Hematopoietic multipotent progenitor cell treated with erythropoietin and hydrocortisone succinate and interleukin-3 and kit ligand, for 6 days (in vitro differentiated cells): ENCODE measurements at regions not wholly inside any gene's neighbourhood (a gene's known extent, or its start where the extent isn't known, plus 50 kb on each side); places are given as distances from the start of the nearest gene placed in this dataset.

Experiments used
- DNase-seq: peaks from one replicate; pipeline ENCODE4 v3.0.0-alpha.2; 2015

DNA sequence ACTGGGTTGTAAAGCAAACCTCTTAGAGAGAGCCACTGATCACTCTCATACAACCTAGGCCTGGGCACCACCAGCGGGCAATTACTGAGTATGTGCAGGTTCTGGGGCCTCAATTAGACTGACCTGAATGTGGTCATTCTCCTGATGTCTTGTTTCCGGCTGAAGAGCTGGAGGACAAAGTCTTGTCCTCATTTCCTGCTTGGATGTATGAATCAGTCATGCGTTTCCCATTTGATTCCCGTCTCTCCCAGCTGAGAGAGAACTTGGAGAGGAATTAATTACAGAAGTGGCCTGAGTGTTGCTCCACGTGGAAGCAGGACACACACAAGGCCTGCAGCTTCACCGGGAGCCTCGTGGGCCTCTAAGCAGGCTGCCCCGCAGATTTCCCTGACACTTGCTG lies 799.3 kb upstream of the ARGLU1 start:
- DNase-seq: no peak

DNA sequence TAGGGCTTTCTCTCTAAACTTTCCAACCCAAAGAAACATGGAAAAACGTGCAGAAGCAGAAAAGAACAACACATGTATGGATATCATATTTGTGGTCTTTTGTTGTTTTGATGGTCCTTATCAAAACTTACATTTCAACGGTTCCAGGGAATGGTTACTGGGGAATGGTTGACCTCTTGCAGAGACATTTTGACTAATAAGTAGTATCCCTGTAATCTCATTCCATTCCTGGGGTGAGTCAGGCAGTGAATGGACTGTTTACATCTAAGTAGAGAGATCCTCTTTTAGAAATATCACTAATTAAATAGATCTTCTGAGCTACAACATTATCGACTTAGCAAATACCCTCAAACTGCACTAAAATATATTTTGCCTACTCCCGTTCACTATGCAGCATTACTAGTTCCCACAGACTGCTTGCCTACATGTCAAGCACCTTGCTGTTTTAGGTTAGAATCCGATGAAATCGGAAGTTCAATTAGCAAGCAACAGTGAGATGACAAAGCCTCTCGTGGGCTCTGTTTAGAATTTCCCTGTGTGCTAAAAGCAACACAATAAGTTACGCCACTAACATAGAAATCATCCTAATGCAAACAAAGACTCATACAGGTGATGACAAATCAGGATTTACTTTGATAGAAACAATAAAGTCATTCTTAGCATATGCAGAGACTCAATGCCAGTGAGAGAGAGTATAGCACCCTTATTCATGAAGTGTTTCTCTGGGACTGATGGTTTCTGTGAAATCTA lies 797.7 kb upstream of the ARGLU1 start:
- no peak for DNase-seq

DNA sequence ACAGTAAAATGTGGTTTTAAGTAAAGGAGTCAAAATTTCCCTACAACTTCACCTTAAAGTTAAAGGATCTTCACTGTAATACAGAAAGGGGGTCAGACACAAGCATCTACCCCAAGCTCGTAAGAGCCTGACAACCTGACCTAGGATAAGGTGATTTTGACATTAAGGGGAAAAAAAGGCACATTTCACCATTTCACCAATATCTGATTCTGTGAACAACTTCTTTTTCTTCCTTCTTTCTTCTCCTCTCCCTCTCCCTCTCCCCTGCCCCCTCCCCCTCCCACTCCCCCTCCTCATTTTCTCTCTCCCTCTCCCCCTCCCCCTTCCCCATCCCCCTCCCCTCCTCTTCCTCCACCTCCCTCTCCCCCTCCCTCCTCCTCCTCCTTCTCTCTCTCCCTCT lies 796.7 kb upstream of the ARGLU1 start:
- no peak for DNase-seq

DNA sequence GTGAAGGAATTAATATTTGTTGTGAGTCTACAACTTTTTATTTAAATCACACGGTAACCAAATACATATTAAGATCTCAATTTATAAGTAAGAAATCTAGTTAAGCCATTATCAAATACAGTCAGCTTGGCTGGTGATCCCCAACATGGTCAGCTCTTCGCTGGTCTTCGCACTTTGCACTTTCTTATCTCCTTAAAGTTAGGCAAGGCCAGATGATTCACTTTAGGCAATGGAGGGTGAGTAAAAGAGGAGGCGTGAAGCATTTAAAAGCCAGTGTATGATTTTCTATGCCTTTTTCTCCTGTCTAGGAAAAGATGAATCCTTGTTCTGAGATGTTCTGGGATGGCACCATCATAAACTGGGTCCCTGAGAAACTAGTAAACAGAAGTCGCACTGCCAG lies 793.7 kb upstream of the ARGLU1 start:
- DNase-seq: no peak

DNA sequence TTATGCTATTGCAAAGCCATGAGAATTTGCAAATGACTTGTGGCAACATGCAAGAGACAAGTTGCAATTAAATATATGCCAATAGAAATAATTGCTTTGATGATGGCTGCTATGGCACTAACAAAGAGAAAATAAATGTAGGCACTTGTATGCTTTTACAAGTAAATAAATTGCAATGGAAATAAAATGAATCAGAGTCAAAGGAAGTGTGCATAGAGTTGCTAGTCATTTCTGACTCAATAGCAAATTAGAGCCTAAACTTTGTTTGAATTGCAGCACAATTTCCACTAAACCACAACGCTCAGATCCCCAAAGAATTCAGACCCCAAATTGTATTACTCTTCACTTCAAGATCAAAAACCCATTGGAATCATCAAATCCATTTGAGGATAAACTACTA lies 792.1 kb upstream of the ARGLU1 start:
- no peak for DNase-seq

DNA sequence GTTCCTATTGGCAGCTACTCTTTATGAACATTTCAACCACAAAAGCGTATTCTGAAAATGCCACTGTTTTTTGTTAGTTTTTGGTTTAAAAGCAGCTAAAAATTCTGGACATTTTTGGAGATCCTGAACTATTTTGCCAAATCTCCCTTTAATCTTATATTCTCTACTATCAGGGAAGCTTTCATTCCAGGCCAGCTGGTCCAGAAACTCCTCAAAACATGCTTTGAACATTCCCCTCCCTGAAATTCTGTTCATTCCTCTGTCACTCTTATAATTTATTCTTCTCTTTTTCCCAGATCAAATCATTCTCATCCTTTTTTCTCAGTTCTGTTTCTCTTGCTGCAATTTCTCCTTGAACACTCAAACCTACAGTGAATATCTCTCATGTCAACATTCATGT lies 790.9 kb upstream of the ARGLU1 start:
- no peak for DNase-seq

DNA sequence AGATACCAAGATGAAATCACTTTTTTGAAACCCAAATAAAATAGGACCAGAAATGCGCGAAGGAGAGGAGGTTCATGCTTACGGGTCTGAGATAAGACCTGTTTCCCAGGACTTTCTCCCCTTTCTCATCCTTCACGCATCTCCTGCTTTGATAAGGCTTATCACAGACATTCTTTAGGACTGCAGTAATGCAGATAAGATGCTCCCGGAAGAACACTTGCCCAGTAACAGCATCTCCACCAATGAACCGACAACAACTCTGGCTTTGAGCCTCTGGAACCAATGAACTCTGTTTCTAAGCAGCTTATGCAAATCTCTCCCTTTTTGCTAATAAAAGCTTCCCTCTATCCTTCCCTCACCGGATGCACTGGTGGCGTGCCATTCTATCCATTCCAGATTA lies 783.4 kb upstream of the ARGLU1 start:
- DNase-seq: no peak

DNA sequence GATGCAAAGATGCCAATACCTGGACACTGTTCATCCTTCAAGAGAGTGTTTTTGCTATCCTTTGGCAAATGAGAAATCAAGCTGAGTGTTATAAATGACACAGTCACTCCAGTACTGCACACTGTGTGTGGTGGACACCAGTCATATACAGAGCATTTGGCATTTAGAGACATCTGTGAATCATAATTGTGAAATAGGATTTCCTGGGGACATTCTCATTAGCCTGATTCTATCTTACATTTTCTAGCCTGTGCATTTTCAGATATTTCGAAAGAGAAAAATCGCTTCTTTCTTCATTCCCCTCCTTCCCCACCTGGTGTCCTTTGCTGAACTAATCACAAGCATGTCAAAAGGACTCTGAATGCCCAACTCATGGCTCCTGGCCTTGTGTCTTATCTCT lies 781.0 kb upstream of the ARGLU1 start:
- peak; percentile 15 for DNase-seq

DNA sequence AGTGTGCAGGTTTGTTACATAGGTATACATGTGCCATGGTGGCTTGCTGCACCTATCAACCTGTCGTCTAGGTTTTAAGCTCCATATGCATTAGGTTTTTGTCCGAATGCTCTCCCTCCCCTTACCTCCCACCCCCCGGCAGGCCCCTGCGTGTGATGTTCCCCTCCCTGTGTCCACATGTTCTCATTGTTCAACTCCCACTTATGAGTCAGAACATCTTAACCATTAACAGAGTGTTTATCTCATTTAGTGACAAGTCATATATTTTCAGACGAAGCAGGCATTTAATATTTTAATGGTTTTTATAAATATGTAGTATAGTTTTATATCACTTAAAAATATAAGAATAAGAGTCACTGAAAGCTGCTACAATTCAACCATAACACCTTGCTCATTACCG lies 780.5 kb upstream of the ARGLU1 start:
- DNase-seq: no peak

DNA sequence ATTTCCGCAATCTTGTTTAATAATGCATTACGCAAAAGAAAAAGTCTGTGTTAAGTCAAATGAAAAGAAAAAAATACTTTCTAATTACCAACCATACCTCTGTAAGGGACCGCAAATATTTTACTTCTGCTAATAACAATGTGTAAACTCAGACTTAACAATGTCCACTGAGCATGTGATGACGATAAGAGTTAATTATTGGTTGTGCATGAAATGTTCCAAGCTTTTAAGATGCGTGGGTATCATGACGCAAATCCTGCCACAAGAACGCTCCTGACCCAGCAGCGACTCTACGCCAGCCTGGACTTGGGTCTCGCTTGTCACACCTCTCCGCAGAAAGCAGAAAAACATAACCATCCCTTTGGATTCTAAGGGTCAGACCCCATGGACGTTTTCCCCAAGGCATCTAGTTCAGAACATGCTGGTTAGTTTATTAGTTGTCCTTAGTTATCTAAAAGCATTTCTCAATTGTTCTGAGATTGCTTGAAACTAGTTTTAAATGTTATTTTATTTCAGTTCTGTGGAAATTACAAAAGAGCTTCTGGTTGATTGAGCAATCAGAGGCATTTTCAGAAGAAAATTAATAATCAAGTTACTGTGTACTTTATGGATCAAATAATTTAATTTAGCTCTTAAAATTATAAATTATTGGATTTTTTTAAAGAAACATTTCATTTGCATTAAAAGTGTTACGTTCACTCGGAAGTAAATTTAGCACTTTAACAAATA lies 779.9 kb upstream of the ARGLU1 start:
- no peak for DNase-seq

DNA sequence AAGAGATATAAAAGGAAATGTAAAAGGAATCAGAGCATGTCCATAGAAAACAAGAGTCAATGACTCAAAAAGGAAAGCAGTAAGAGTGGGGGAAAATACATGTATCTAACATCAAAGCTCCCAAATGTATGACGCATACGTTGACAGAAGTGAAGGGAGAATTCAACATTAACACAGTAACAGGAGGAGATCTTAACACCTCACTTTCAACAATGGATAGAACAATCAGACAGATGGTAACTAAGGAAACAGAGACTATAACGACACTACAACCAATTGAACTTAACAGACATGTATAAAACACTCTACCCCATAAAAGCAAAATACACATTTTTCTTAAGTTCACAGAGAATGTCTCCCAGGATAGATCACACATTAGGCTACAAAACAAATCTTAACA lies 774.8 kb upstream of the ARGLU1 start:
- DNase-seq: no peak

DNA sequence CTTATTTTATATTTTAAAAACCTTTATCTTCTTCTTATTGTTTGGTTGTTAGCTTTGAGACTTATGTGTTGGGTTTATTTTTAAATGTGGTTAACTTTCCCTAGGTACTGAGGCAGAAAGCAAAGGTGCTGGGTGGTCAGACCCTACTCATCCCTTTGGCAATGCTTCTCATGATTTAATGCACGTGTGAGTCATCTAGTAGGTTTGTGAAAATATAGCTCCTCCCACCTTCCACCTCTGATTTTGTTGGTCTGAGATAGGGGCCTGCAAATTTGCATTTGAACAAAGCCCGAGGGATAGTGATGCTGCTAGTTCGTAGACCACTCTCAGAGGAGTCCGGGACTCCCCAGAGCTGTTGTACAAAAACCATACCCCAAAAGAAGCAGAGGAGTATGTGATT lies 771.3 kb upstream of the ARGLU1 start:
- no peak for DNase-seq

DNA sequence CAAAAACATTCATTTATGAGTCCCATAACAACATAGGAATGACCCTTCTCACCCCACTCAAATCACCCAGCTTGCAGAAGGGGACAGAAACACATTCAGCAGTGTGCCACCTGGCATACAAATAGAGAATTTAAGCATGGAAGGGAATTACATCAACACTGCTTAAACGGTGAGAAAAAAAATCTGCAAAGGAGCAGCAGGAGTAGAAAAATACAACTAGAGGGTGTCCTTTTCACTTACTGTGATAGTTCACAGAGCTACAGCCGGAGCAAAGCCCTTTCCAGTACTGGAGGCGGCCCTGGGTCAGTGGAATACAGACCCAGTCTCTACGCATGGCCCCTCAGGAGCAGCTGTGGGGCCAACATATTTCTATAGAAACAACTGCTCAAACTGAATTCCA lies 764.3 kb upstream of the ARGLU1 start:
- DNase-seq: no peak

DNA sequence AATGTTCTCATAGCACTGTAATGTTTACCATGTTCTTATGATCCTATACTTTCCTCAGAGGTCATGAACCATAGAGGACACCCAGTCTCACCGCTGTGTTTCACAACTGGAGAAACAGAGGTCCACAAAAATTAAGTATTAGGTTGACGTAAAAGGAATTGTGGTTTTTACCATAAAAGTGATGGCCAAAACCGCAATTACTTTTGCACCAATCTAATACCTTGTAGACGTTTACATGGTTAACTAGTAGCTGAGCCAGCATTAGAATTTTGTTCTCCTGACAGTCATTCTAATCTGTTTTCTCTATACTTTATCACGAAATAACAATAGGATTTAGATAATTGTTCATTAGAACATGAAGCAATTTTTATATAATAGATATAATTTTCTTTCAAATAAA lies 763.4 kb upstream of the ARGLU1 start:
- DNase-seq: no peak

DNA sequence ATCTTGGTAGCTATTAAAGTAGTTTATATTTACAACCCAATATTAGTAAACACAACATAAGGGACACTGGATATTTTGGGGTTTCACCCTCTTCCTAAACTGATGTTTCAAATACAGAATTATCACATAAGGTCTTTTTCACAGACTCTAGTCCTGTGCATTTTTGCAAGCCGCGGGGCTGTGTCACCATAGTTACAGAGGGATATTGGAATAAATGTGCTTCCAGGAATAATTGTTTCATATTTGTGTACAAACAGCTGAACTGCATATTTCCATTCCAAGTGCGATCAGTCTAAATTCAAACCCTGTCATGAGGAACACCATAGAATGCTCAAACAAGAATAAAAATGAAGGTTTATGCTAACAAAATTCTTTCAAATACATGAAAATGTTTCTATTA lies 762.5 kb upstream of the ARGLU1 start:
- no peak for DNase-seq

DNA sequence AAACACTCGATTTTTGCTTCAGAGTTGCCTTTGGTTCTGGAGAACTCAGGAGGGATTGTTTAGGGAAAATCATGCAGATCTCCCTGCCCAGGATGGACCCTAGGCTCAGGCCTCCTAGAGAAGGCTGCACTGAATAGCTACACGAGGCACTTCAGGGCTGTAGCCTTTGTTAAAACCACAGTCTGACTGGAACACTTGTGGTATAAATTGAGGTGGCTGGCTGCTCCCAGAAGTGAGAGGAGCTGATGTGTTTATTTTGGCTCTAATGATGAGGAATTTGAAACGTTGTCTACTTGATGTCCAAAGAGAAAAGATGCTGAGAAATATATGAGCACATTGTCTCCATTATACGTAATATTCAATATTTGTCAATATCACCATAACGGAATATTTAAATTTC lies 762.1 kb upstream of the ARGLU1 start:
- no peak for DNase-seq

DNA sequence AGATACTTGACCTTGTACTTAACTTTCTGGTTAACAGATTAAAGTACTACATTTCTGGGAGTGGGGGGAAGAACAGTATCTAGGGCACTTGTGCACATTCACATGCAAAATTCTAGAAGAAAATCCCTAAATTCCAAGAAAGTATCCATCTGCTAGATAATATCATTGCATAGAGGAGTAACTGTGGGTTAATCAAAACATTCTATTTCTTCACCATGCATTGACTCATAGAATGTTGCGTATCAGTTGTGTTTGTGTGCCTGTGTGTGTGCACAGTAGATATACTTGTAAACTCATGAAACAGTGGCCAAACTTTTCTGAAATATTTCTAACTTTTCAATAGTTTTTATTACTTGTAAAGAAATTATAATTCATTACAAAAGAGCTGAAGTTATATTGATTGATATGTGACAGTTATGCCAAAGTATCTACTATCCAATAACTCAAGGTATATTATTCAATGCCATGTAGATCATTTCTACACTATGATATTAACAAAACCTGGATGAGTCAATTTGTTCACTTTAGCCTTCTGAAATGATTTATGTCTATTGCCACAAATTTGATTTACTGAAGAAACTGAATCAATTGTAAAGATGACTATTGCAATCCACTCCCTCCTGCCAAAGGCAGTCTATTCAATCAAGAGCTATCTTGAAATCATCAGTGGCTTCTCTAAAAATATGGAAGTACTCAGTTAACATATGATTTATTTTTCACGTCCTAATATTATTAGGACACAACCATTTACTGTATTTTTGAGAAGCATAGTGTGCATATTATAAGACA lies 756.7 kb upstream of the ARGLU1 start:
- no peak for DNase-seq

DNA sequence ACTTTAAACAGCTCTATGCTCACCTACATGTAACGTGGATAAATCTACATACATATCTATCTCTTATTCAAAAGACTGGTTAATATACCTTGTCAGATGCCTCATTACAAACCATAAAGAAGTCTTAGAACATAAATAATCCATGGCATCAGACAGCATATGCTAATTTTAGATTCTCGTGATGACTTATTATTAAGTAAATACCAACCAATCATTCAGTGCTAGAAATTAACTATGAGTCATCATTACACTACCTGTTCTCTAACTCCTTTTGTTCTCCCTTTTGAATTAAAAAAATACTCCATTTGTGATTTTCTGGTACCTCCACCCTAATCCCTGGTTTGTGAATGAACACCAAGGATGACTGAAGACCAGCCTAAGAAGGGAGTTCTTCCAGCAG lies 754.3 kb upstream of the ARGLU1 start:
- no peak for DNase-seq

DNA sequence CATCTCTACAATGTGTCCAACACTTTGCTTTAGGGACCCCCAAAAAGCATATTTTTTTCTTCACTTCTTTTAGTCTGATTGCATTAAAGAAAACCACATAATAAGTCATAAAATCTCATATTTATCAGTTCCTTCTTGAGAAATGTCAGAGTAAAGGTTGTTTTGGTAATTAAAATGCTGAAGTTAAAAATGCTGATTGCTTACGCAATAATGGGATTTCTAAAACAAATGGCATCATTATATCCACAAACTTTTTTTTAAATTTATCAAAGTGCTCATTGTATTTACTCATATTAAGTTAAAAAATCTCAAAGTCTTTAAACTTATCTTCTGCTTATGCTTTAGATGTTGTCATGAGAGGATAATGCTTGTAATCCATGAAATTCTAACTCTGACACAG lies 737.2 kb upstream of the ARGLU1 start:
- DNase-seq: no peak

DNA sequence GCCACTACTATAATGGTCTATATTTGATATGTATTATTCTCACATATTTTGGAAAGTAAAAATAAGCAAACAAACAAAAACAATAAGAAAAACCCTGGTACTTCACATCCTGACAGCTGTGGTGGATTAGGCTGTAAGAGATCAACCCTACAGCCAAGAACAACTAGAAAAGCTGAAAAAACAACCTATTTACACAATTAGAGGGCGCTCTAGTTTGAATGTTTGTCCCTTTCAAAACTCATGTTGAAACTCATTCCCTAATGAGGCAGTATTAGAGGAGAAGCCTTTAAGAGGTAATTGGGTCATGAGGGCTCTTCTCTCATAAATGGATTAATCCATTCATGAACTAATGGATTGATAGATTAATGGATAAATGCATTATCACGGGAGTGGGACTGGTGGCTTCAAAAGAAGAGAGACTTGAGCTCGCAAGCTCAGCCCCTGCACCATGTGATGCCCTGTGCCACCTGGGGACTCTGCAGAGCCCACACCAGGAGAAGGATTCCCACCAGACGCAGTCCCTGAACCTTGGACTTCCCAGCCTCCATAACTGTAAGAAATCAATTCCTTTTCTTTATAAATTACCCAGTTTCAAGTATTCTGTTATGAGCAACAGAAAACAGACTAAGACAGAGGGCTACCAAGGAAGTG lies 733.9 kb upstream of the ARGLU1 start:
- peak; percentile 2 for DNase-seq

DNA sequence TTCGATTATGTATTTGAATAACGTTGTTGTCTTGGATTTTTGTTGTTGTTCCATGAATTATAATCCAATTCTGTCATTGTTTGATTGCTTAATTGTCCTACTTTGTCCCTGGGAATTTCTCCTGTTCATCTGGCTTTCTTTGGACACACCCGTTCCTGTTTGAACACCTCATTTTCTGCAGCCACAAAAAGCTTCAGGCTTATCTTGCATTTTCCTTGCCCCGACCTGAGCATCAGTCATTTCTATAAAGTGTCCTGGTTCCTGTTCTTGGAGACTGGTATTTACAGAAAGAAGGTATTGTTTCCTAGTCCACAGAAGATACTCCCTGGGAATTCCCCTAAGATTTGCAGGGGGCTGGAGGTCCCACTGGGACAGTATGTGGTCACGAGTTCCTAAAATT lies 731.8 kb upstream of the ARGLU1 start:
- DNase-seq: no peak

DNA sequence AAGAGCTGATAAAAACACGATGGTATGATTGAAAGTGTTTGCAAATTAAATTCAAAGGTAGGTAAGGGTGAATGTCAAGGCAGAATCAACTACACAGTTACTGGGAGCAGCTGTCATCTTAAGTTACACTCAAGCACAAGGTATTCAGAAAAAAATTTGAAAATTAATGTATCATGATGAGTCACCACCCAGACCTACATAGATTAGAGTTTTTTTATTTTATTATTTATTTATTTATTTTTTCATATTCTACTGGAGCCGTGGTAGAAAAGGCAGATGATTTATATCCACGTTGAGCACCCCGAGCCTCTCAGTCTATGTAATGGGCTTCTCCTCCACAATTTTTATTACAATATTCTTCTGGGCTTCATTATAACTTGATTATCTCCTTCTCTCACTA lies 728.9 kb upstream of the ARGLU1 start:
- DNase-seq: no peak

DNA sequence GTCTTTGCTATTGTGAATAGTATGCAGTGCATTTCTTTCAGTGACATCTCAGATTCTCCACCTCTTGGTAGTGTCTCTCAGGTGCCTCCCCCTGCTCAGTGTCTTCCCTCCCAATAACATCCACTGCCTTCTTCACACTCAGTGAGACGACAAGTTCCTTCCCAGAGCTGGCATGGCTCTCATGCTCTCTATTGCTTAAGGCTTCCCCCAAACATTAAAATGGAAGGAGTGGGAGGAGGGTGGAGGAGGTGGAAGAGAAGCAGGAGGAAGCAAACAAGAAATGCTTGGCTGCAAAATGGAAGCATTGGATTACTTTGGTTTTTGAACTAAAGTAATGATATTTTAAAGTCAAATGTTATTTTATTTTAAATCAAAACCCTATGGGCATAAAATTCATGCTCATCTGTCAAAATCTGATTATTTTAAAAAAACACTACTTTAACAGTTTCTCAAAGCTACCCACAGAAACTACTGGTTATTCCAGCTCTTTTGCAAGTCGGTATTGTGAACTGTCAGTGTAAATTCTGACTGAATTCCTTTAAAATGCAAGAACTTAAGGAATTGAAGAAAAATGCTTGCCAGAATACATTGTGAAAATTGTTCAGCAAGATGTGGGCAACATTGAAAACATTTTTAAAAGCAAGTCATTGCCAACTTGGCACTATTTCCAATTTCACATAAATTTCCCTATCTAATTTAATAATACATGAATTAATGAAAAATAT lies 727.6 kb upstream of the ARGLU1 start:
- no peak for DNase-seq
